ENCODE measurements at regions not wholly inside any gene's neighbourhood (a gene's known extent, or its start where the extent isn't known, plus 50 kb on each side); places are given as distances from the start of the nearest gene placed in this dataset.

GRCh38 chr13:99439850-99440604, 61.2 kb upstream of the TM9SF2 start:
- Histone ChIP-seq H4K20me1 (ENCODE audit: control insufficient read depth, insufficient read depth, insufficient read length) (no peaks in the 10 kb centered on the region), H3K27me3 (ENCODE audit: insufficient read depth, low read length) (no peaks in the 10 kb centered on the region), H4K91ac (ENCODE audit: insufficient read length, low read depth, low read length) (no peak overlapping the region), H2BK5ac (ENCODE audit: insufficient read length, low read length) (no peak overlapping the region), H2BK15ac (ENCODE audit: low read depth, low read length) (no peak overlapping the region), H2AK5ac (ENCODE audit: insufficient read length, low read length) (no peak overlapping the region), H3K27ac (ENCODE audit: insufficient read length, low read depth, low read length) (no peak overlapping the region), H3K9ac (ENCODE audit: extremely low read depth, insufficient read length, low read length) (no peak overlapping the region), H2BK20ac (ENCODE audit: low read depth, low read length, poor library complexity, severe bottlenecking) (no peak overlapping the region), H3K23ac (ENCODE audit: insufficient read length, low read depth, low read length) (no peak overlapping the region), H4K5ac (ENCODE audit: insufficient read length, low read depth, low read length) (no peak overlapping the region), H3K23me2 (ENCODE audit: insufficient read length, low read depth, low read length, poor library complexity, severe bottlenecking) (no peaks in the 10 kb centered on the region), H3K56ac (ENCODE audit: insufficient read length, low read depth, low read length) (no peak overlapping the region), H3K79me1 (ENCODE audit: insufficient read depth, low read depth, low read length, poor library complexity, severe bottlenecking) (no peaks in the 10 kb centered on the region), H3T11ph (ENCODE audit: low read length) (no peak overlapping the region), H3K4me2 (ENCODE audit: insufficient read depth, insufficient read length, low read length) (no peak overlapping the region), H2BK12ac (ENCODE audit: insufficient read length, low read depth, low read length) (no peak overlapping the region), H2BK120ac (ENCODE audit: low read depth, low read length, poor library complexity, severe bottlenecking) (no peak overlapping the region), H3K4me1 (ENCODE audit: insufficient read depth, low read length) (peaks cover 9% of the 10 kb centered on the region; the same call in 1 of the 2 replicates), H3K14ac (ENCODE audit: insufficient read depth, low read length) (no peak overlapping the region), H4K8ac (replicated peaks; ENCODE audit: insufficient read length, low read depth, low read length) (no peak overlapping the region), H3K4ac (ENCODE audit: low read depth, low read length) (no peak overlapping the region), H3K9me3 (ENCODE audit: control insufficient read depth, low read depth, low read length) (no peaks in the 10 kb centered on the region), H3K18ac (ENCODE audit: insufficient read length, low read depth, low read length) (no peak overlapping the region), H2AFZ (ENCODE audit: low read length) (no peak overlapping the region), H3K79me2 (ENCODE audit: insufficient read depth, low read length) (no peaks in the 10 kb centered on the region)
- Mint-ChIP-seq H3K27ac (peak overlapping the region in 2 of 3 experiments; percentile 17 to 60; a peak in 3 of 7 replicates), H3K4me3 (no peak overlapping the region), H3K9me3 (peaks cover 0 to 3% of the 10 kb centered on the region in 2 experiments; a peak in 2 of 5 replicates), H3K36me3 (ENCODE audit: insufficient read depth in 1 of 3, low read depth in 3 of 3) (no peaks in the 10 kb centered on the region; a peak in 2 of 7 replicates), H3K27me3 (ENCODE audit: low read depth) (peaks cover 4% of the 10 kb centered on the region), H3K4me1 (peaks cover 42 to 46% of the 10 kb centered on the region in 2 experiments)
- no peak for DNase-seq
- no CpG with 5 or more reads among the region's 11 CpGs for WGBS (ENCODE audit: extremely low coverage, insufficient read length, low lambda C conversion rate)
- TF ChIP-seq CTCF (conservative IDR thresholded peaks at IDR 0.05) = no peak
